Breast epithelium (tissue), 3 donors: ENCODE measurements at regions not wholly inside any gene's neighbourhood (a gene's known extent, or its start where the extent isn't known, plus 50 kb on each side); places are given as distances from the start of the nearest gene placed in this dataset.

Source experiments
- CTCF ChIP-seq, 3 donors: fragments of 450-650 bp; IDR thresholded peaks; one replicate each; pipeline ENCODE4 v1.5.1; 2016 to 2017; ENCODE audit warnings: antibody characterized with exemption in 3 of 3, mild to moderate bottlenecking in 3 of 3, moderate library complexity in 3 of 3
- POLR2A ChIP-seq: fragments of 450-650 bp; IDR thresholded peaks from one replicate; pipeline ENCODE4 v1.6.1; 2016; ENCODE audit warnings: antibody characterized with exemption, mild to moderate bottlenecking, moderate library complexity
- POLR2AphosphoS5 ChIP-seq, 3 donors: sonication (generic); formaldehyde crosslinking; IDR thresholded peaks; one replicate each; pipeline ENCODE4 v1.6.1; 2017; ENCODE audit warnings: antibody characterized with exemption in 3 of 3

DNA sequence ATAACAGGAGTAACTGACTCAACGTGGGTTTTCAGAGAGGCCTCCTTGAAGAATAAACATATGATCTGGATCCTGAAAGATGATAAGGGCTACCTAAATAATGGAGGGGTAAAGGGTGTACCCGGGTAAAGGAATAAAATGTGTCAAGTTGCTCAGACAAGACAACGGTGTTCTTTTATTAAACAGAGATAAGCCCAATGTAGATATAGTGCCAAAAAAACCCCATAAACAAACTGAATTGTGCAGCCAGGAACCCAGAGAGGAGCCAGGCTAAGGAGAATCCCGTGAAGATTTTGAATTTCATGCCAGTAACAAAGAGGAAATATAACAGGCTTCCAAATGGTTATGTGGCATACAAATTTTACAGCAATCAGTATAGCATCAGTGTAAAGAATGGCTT is 618.2 kb downstream of the CPS1 start:
- TF ChIP-seq CTCF (IDR thresholded peaks at IDR 0.05) (no peak), POLR2A (no peak), POLR2AphosphoS5 (IDR thresholded peaks at IDR 0.05) (no peak)
